HEK293T (cell line): ENCODE measurements at regions not wholly inside any gene's neighbourhood (a gene's known extent, or its start where the extent isn't known, plus 50 kb on each side); places are given as distances from the start of the nearest gene placed in this dataset.

Source experiments
- CTCF ChIA-PET: fragments of 350-600 bp; formaldehyde crosslinking; extraction: SDS; loops from one replicate; lab custom pipeline; 2021; ENCODE audit warnings: antibody characterized with exemption, inconsistent platforms; lab: Yijun Ruan, JAX
- POLR2A ChIA-PET: fragments of 350-600 bp; formaldehyde crosslinking; extraction: SDS; loops from one replicate; lab custom pipeline; 2020; ENCODE audit warnings: antibody characterized with exemption, inconsistent platforms; lab: Yijun Ruan, JAX
- DNase-seq: peaks from one replicate; pipeline ENCODE4 v3.0.0; 2012; ENCODE audit warnings: mixed read lengths; ENCODE audit errors: extremely low spot score
- ARNT ChIP-seq: fragments of 450-650 bp; IDR thresholded peaks from 2 replicates; pipeline ENCODE4 v1.6.1; 2017; ENCODE audit warnings: mild to moderate bottlenecking
- BHLHE40 ChIP-seq: fragments of 450-650 bp; IDR thresholded peaks from 2 replicates; pipeline ENCODE4 v1.6.1; 2016; ENCODE audit warnings: mild to moderate bottlenecking, moderate library complexity, borderline replicate concordance
- CTBP1 ChIP-seq: fragments of 450-650 bp; IDR thresholded peaks from 2 replicates; pipeline ENCODE4 v1.6.1; 2016; ENCODE audit warnings: borderline replicate concordance
- ELF4 ChIP-seq: fragments of 450-650 bp; IDR thresholded peaks from 2 replicates; pipeline ENCODE4 v1.6.1; 2017; ENCODE audit warnings: antibody characterized with exemption
- FOXA1 ChIP-seq: fragments of 450-650 bp; IDR thresholded peaks from 2 replicates; pipeline ENCODE4 v1.6.1; 2016; ENCODE audit warnings: mild to moderate bottlenecking
- FOXK2 ChIP-seq: fragments of 450-650 bp; IDR thresholded peaks from 2 replicates; pipeline ENCODE4 v1.6.1; 2016; ENCODE audit warnings: mild to moderate bottlenecking
- FOXM1 ChIP-seq: fragments of 450-650 bp; IDR thresholded peaks from 2 replicates; pipeline ENCODE4 v1.6.1; 2017; ENCODE audit warnings: mild to moderate bottlenecking, borderline replicate concordance
- HDGF ChIP-seq: fragments of 450-650 bp; IDR thresholded peaks from 2 replicates; pipeline ENCODE4 v1.6.1; 2017; ENCODE audit warnings: antibody characterized with exemption, borderline replicate concordance
- L3MBTL2 ChIP-seq: fragments of 450-650 bp; conservative IDR thresholded peaks from 2 replicates; pipeline ENCODE4 v1.6.1; 2016; ENCODE audit warnings: mild to moderate bottlenecking
- LEF1 ChIP-seq: fragments of 450-650 bp; IDR thresholded peaks from 2 replicates; pipeline ENCODE4 v1.6.1; 2017; ENCODE audit warnings: mild to moderate bottlenecking, borderline replicate concordance
- NFRKB ChIP-seq: fragments of 450-650 bp; IDR thresholded peaks from 2 replicates; pipeline ENCODE4 v1.6.1; 2016; ENCODE audit warnings: mild to moderate bottlenecking, moderate library complexity
- PKNOX1 ChIP-seq: fragments of 450-650 bp; IDR thresholded peaks from 2 replicates; pipeline ENCODE4 v1.6.1; 2016
- SP1 ChIP-seq: fragments of 450-650 bp; IDR thresholded peaks from 2 replicates; pipeline ENCODE4 v1.6.1; 2017
- SUZ12 ChIP-seq: fragments of 450-650 bp; IDR thresholded peaks from 2 replicates; pipeline ENCODE4 v1.6.1; 2016; ENCODE audit warnings: mild to moderate bottlenecking
- TARDBP ChIP-seq: fragments of 450-650 bp; IDR thresholded peaks from 2 replicates; pipeline ENCODE4 v1.6.1; 2016
- ZNF384 ChIP-seq: fragments of 450-650 bp; IDR thresholded peaks from 2 replicates; pipeline ENCODE4 v1.6.1; 2016

GRCh38 chr6:95185874-95186273 lies 391.5 kb upstream of the MANEA start:
- DNase-seq, result no peak
- POLR2A ChIA-PET, result no interaction called here
- no peak for TF ChIP-seq ZNF384
- no peak for TF ChIP-seq FOXA1
- no peak for TF ChIP-seq FOXK2
- CTCF ChIA-PET, result no interaction called here

GRCh38 chr6:95186710-95187109 lies 390.6 kb upstream of the MANEA start:
- TF ChIP-seq FOXK2, result no peak
- no peak for TF ChIP-seq TARDBP
- TF ChIP-seq HDGF, result no peak
- no peak for TF ChIP-seq ELF4
- no peak for TF ChIP-seq ZNF384
- no peak for TF ChIP-seq BHLHE40
- TF ChIP-seq ARNT, result no peak
- no peak for TF ChIP-seq CTBP1
- CTCF ChIA-PET, result interaction anchor here (0.6 kb wide), 1 partner anchor 1517 kb away, joined by 4 read pairs; no protein-coding TSS in a partner anchor

GRCh38 chr6:95197590-95197989 lies 379.7 kb upstream of the MANEA start:
- no peak for DNase-seq
- ChIA-PET POLR2A (no interaction called here), CTCF (no interaction called here)
- TF ChIP-seq LEF1 (no peak), ZNF384 (no peak)

More at GRCh38 chr6:95186710-95187109, 390.6 kb upstream of the MANEA start:
- POLR2A ChIA-PET, result no interaction called here
- DNase-seq, result no peak

- ChIA-PET POLR2A (no interaction called here), CTCF (interaction anchor here (0.5 to 1.0 kb wide), 4 partner anchors 21 to 167 kb away, joined by 3 to 11 read pairs (median 4); no protein-coding TSS in a partner anchor)
- TF ChIP-seq FOXK2 (no peak), SP1 (no peak), PKNOX1 (no peak), FOXA1 (no peak), HDGF (no peak), TARDBP (no peak), CTBP1 (no peak), ARNT (no peak), ELF4 (no peak), SUZ12 (no peak), LEF1 (no peak), L3MBTL2 (no peak), BHLHE40 (no peak), FOXM1 (no peak), NFRKB (no peak), ZNF384 (no peak)
- DNase-seq, result peak; percentile 30
Observed at GRCh38 chr6:95203153-95203754, 374.1 kb upstream of the MANEA start.

GRCh38 chr6:95204178-95204577 lies 373.2 kb upstream of the MANEA start:
- ChIA-PET CTCF (interaction anchor here (0.6 kb wide), 1 partner anchor 78 kb away, joined by 3 read pairs; no protein-coding TSS in a partner anchor), POLR2A (no interaction called here)
- no peak for DNase-seq
- TF ChIP-seq ARNT (no peak), CTBP1 (no peak), BHLHE40 (no peak), FOXA1 (no peak), FOXM1 (no peak), SP1 (no peak), FOXK2 (no peak), ZNF384 (no peak), LEF1 (no peak), ELF4 (no peak), L3MBTL2 (no peak), HDGF (no peak), SUZ12 (no peak), NFRKB (no peak), TARDBP (no peak), PKNOX1 (no peak)

- CTCF ChIA-PET, result no interaction called here
- no peak for TF ChIP-seq FOXK2
- TF ChIP-seq ELF4, result no peak
- no peak for TF ChIP-seq PKNOX1
- TF ChIP-seq SUZ12, result no peak
- no peak for TF ChIP-seq ARNT
- no peak for TF ChIP-seq FOXA1
- no peak for DNase-seq
- POLR2A ChIA-PET, result no interaction called here
Observed at GRCh38 chr6:95208621-95209020, 368.7 kb upstream of the MANEA start.

- CTCF ChIA-PET, result no interaction called here
- POLR2A ChIA-PET, result no interaction called here
- no peak for DNase-seq
- TF ChIP-seq SUZ12 (no peak), PKNOX1 (no peak), NFRKB (no peak), L3MBTL2 (no peak), ARNT (no peak)
Observed at GRCh38 chr6:95209074-95209473, 368.3 kb upstream of the MANEA start.
